KMS-11 (cell line): ENCODE measurements at regions not wholly inside any gene's neighbourhood (a gene's known extent, or its start where the extent isn't known, plus 50 kb on each side); places are given as distances from the start of the nearest gene placed in this dataset.

Experiments used
- H2AFZ ChIP-seq: fragments of 200-600 bp; sonication (generic); 2 replicates; pipeline ENCODE4 v1.6.1; 2016; ENCODE audit warnings: antibody characterized with exemption, mixed run types, low read depth
- H3K27ac ChIP-seq: fragments of 200-600 bp; sonication (generic); 2 replicates; pipeline ENCODE4 v1.6.1; 2016; ENCODE audit warnings: mild to moderate bottlenecking, mixed run types
- H3K27me3 ChIP-seq: fragments of 200-600 bp; sonication (generic); 2 replicates; pipeline ENCODE4 v1.6.1; 2017; ENCODE audit warnings: mild to moderate bottlenecking, low read depth, mixed run types, moderate library complexity; ENCODE audit not compliant: insufficient read depth
- H3K36me3 ChIP-seq: fragments of 200-600 bp; sonication (generic); 2 replicates; pipeline ENCODE4 v1.6.1; 2017; ENCODE audit warnings: mild to moderate bottlenecking, mixed run types; ENCODE audit not compliant: insufficient read depth
- H3K4me1 ChIP-seq: fragments of 200-600 bp; sonication (generic); 2 replicates; pipeline ENCODE4 v1.6.1; 2016; ENCODE audit warnings: mild to moderate bottlenecking, low read depth, mixed run types; ENCODE audit not compliant: poor library complexity, severe bottlenecking
- H3K4me2 ChIP-seq: fragments of 200-600 bp; sonication (generic); 2 replicates; pipeline ENCODE4 v1.7.0; 2016; ENCODE audit warnings: mild to moderate bottlenecking, mixed run types
- H3K4me3 ChIP-seq: fragments of 200-600 bp; sonication (generic); IDR thresholded peaks from 2 replicates; pipeline ENCODE4 v1.6.1; 2017; ENCODE audit warnings: low read depth, low read length, mixed read lengths; ENCODE audit not compliant: insufficient read depth
- H3K79me2 ChIP-seq: fragments of 200-600 bp; sonication (generic); 2 replicates; pipeline ENCODE4 v1.6.1; 2016; ENCODE audit warnings: low read depth, mixed run types; ENCODE audit not compliant: insufficient read depth
- H3K9ac ChIP-seq: fragments of 200-600 bp; sonication (generic); 2 replicates; pipeline ENCODE4 v1.6.1; 2016; ENCODE audit warnings: mild to moderate bottlenecking, mixed run types
- H4K20me1 ChIP-seq: fragments of 200-600 bp; sonication (generic); 2 replicates; pipeline ENCODE4 v1.6.1; 2016; ENCODE audit warnings: mild to moderate bottlenecking, mixed run types; ENCODE audit not compliant: insufficient read depth
- CTCF ChIP-seq: fragments of 200-600 bp; sonication (generic); conservative IDR thresholded peaks from 2 replicates; pipeline ENCODE4 v1.6.1; 2017; ENCODE audit warnings: low read depth, mild to moderate bottlenecking, antibody characterized with exemption, low read length, moderate library complexity, mixed read lengths

GRCh38 chr10:128498746-128499145 is 372.5 kb upstream of the MKI67 start:
- Histone ChIP-seq H3K4me3 (no peak overlapping the region), H4K20me1 (no peaks in the 10 kb centered on the region)

GRCh38 chr10:128499486-128499885 is 373.3 kb upstream of the MKI67 start:
- Histone ChIP-seq H2AFZ (no peak overlapping the region), H3K27ac (no peak overlapping the region), H3K4me2 (no peak overlapping the region), H3K36me3 (no peaks in the 10 kb centered on the region), H3K9ac (no peak overlapping the region), H3K27me3 (no peaks in the 10 kb centered on the region), H3K79me2 (no peaks in the 10 kb centered on the region), H4K20me1 (no peaks in the 10 kb centered on the region), H3K4me1 (no peaks in the 10 kb centered on the region), H3K4me3 (no peak overlapping the region)
- TF ChIP-seq CTCF: no peak

More at GRCh38 chr10:128498746-128499145, 372.5 kb upstream of the MKI67 start:
- no peaks in the 10 kb centered on the region for H3K36me3 ChIP-seq
- no peaks in the 10 kb centered on the region for H3K4me1 ChIP-seq
- H3K27ac ChIP-seq: no peak overlapping the region
- TF ChIP-seq CTCF: no peak
- H3K27me3 ChIP-seq: no peaks in the 10 kb centered on the region
- no peak overlapping the region for H2AFZ ChIP-seq
- no peak overlapping the region for H3K9ac ChIP-seq
- H3K4me2 ChIP-seq: no peak overlapping the region
- H3K79me2 ChIP-seq: no peaks in the 10 kb centered on the region

- no peak overlapping the region for H3K27ac ChIP-seq
- TF ChIP-seq CTCF: no peak
These were observed 373.7 kb upstream of the MKI67 start for GRCh38 chr10:128499956-128500355.

GRCh38 chr10:128500642-128501041 is 374.4 kb upstream of the MKI67 start:
- no peaks in the 10 kb centered on the region for H3K36me3 ChIP-seq
- no peak overlapping the region for H3K4me3 ChIP-seq
- no peak overlapping the region for H3K27ac ChIP-seq
- no peaks in the 10 kb centered on the region for H3K4me1 ChIP-seq
- TF ChIP-seq CTCF: no peak
- H3K9ac ChIP-seq: no peak overlapping the region
- no peak overlapping the region for H2AFZ ChIP-seq
- H4K20me1 ChIP-seq: no peaks in the 10 kb centered on the region
- H3K79me2 ChIP-seq: no peaks in the 10 kb centered on the region
- no peaks in the 10 kb centered on the region for H3K27me3 ChIP-seq
- H3K4me2 ChIP-seq: no peak overlapping the region

More at GRCh38 chr10:128499956-128500355, 373.7 kb upstream of the MKI67 start:
- H3K79me2 ChIP-seq: no peaks in the 10 kb centered on the region
- no peak overlapping the region for H3K9ac ChIP-seq
- H2AFZ ChIP-seq: no peak overlapping the region
- no peaks in the 10 kb centered on the region for H3K27me3 ChIP-seq
- no peaks in the 10 kb centered on the region for H3K4me1 ChIP-seq
- H3K4me2 ChIP-seq: no peak overlapping the region
- no peak overlapping the region for H3K4me3 ChIP-seq
- H3K36me3 ChIP-seq: no peaks in the 10 kb centered on the region
- no peaks in the 10 kb centered on the region for H4K20me1 ChIP-seq

GRCh38 chr10:128505346-128505745 is 379.1 kb upstream of the MKI67 start:
- Histone ChIP-seq H3K27me3 (no peaks in the 10 kb centered on the region), H3K9ac (no peak overlapping the region), H3K79me2 (no peaks in the 10 kb centered on the region), H2AFZ (no peak overlapping the region), H4K20me1 (no peaks in the 10 kb centered on the region), H3K36me3 (no peaks in the 10 kb centered on the region), H3K27ac (no peak overlapping the region), H3K4me3 (no peak overlapping the region), H3K4me1 (no peaks in the 10 kb centered on the region), H3K4me2 (no peak overlapping the region)
- TF ChIP-seq CTCF: no peak
